ENCODE measurements at regions not wholly inside any gene's neighbourhood (a gene's known extent, or its start where the extent isn't known, plus 50 kb on each side); places are given as distances from the start of the nearest gene placed in this dataset.

GRCh38 chr11:130769782-130770535, 146.3 kb downstream of the SNX19 start:
- Histone ChIP-seq H3K4me1 (ENCODE audit: control insufficient read depth, insufficient read depth, low read length) (no peaks in the 10 kb centered on the region), H3K36me3 (ENCODE audit: control insufficient read depth, insufficient read depth, low read length) (no peaks in the 10 kb centered on the region), H3K27me3 (ENCODE audit: control insufficient read depth, insufficient read depth, low read length) (no peaks in the 10 kb centered on the region; the same call in 1 of the 2 replicates), H3K9ac (ENCODE audit: low read depth, low read length) (no peak overlapping the region), H3K4me3 (ENCODE audit: low read depth, low read length) (no peak overlapping the region), H3K27ac (ENCODE audit: low read depth, low read length) (no peak overlapping the region), H3K9me3 (ENCODE audit: control insufficient read depth, insufficient read depth, low read length) (no peaks in the 10 kb centered on the region)

- Histone ChIP-seq H3K36me3 (ENCODE audit: control insufficient read depth, insufficient read depth, low read length) (no peaks in the 10 kb centered on the region), H3K9me3 (ENCODE audit: control insufficient read depth, insufficient read depth, low read length) (no peaks in the 10 kb centered on the region), H3K27me3 (ENCODE audit: control insufficient read depth, insufficient read depth, low read length) (no peaks in the 10 kb centered on the region), H3K27ac (ENCODE audit: low read depth, low read length) (no peak overlapping the region), H3K9ac (ENCODE audit: low read depth, low read length) (no peak overlapping the region), H3K4me3 (ENCODE audit: low read depth, low read length) (no peak overlapping the region), H3K4me1 (ENCODE audit: control insufficient read depth, insufficient read depth, low read length) (no peaks in the 10 kb centered on the region)
Measured at GRCh38 chr11:130771708-130772107, 144.6 kb downstream of the SNX19 start.

GRCh38 chr11:130772266-130773227, 143.7 kb downstream of the SNX19 start:
- Histone ChIP-seq H3K4me1 (ENCODE audit: control insufficient read depth, insufficient read depth, low read length) (no peaks in the 10 kb centered on the region), H3K9me3 (ENCODE audit: control insufficient read depth, insufficient read depth, low read length) (no peaks in the 10 kb centered on the region), H3K4me3 (ENCODE audit: low read depth, low read length) (no peak overlapping the region), H3K27ac (ENCODE audit: low read depth, low read length) (no peak overlapping the region), H3K36me3 (ENCODE audit: control insufficient read depth, insufficient read depth, low read length) (no peaks in the 10 kb centered on the region), H3K27me3 (ENCODE audit: control insufficient read depth, insufficient read depth, low read length) (no peaks in the 10 kb centered on the region), H3K9ac (ENCODE audit: low read depth, low read length) (no peak overlapping the region)

GRCh38 chr11:130773244-130773820, 142.9 kb downstream of the SNX19 start:
- no peaks in the 10 kb centered on the region for H3K4me1 ChIP-seq (ENCODE audit: control insufficient read depth, insufficient read depth, low read length)
- no peaks in the 10 kb centered on the region for H3K27me3 ChIP-seq (ENCODE audit: control insufficient read depth, insufficient read depth, low read length)
- no peak overlapping the region for H3K27ac ChIP-seq (ENCODE audit: low read depth, low read length)
- H3K9ac ChIP-seq (ENCODE audit: low read depth, low read length) = no peak overlapping the region
- no peak overlapping the region for H3K4me3 ChIP-seq (ENCODE audit: low read depth, low read length)
- no peaks in the 10 kb centered on the region for H3K9me3 ChIP-seq (ENCODE audit: control insufficient read depth, insufficient read depth, low read length)
- H3K36me3 ChIP-seq (ENCODE audit: control insufficient read depth, insufficient read depth, low read length) = no peaks in the 10 kb centered on the region

- H3K9me3 ChIP-seq (ENCODE audit: control insufficient read depth, insufficient read depth, low read length) = no peaks in the 10 kb centered on the region
- no peaks in the 10 kb centered on the region for H3K27me3 ChIP-seq (ENCODE audit: control insufficient read depth, insufficient read depth, low read length)
- H3K4me3 ChIP-seq (ENCODE audit: low read depth, low read length) = no peak overlapping the region
- no peaks in the 10 kb centered on the region for H3K4me1 ChIP-seq (ENCODE audit: control insufficient read depth, insufficient read depth, low read length)
- no peak overlapping the region for H3K9ac ChIP-seq (ENCODE audit: low read depth, low read length)
- H3K27ac ChIP-seq (ENCODE audit: low read depth, low read length) = no peak overlapping the region
- no peaks in the 10 kb centered on the region for H3K36me3 ChIP-seq (ENCODE audit: control insufficient read depth, insufficient read depth, low read length)
Measured at GRCh38 chr11:130774703-130775102, 141.6 kb downstream of the SNX19 start.

GRCh38 chr11:130775306-130776060, 140.8 kb downstream of the SNX19 start:
- no peaks in the 10 kb centered on the region for H3K36me3 ChIP-seq (ENCODE audit: control insufficient read depth, insufficient read depth, low read length)
- no peak overlapping the region for H3K4me3 ChIP-seq (ENCODE audit: low read depth, low read length)
- H3K4me1 ChIP-seq (ENCODE audit: control insufficient read depth, insufficient read depth, low read length) = no peaks in the 10 kb centered on the region
- H3K9me3 ChIP-seq (ENCODE audit: control insufficient read depth, insufficient read depth, low read length) = no peaks in the 10 kb centered on the region
- H3K27me3 ChIP-seq (ENCODE audit: control insufficient read depth, insufficient read depth, low read length) = no peaks in the 10 kb centered on the region
- no peak overlapping the region for H3K27ac ChIP-seq (ENCODE audit: low read depth, low read length)
- H3K9ac ChIP-seq (ENCODE audit: low read depth, low read length) = no peak overlapping the region

- Histone ChIP-seq H3K4me1 (ENCODE audit: control insufficient read depth, insufficient read depth, low read length) (no peaks in the 10 kb centered on the region), H3K9me3 (ENCODE audit: control insufficient read depth, insufficient read depth, low read length) (no peaks in the 10 kb centered on the region), H3K27me3 (ENCODE audit: control insufficient read depth, insufficient read depth, low read length) (no peaks in the 10 kb centered on the region), H3K27ac (ENCODE audit: low read depth, low read length) (no peak overlapping the region), H3K4me3 (ENCODE audit: low read depth, low read length) (no peak overlapping the region), H3K9ac (ENCODE audit: low read depth, low read length) (no peak overlapping the region), H3K36me3 (ENCODE audit: control insufficient read depth, insufficient read depth, low read length) (no peaks in the 10 kb centered on the region)
Measured at GRCh38 chr11:130776061-130776419, 140.2 kb downstream of the SNX19 start.

- Histone ChIP-seq H3K9ac (ENCODE audit: low read depth, low read length) (no peak overlapping the region), H3K36me3 (ENCODE audit: control insufficient read depth, insufficient read depth, low read length) (no peaks in the 10 kb centered on the region), H3K4me1 (ENCODE audit: control insufficient read depth, insufficient read depth, low read length) (peaks cover 11% of the 10 kb centered on the region; the same call in 1 of the 2 replicates), H3K4me3 (ENCODE audit: low read depth, low read length) (no peak overlapping the region), H3K27ac (ENCODE audit: low read depth, low read length) (no peak overlapping the region), H3K9me3 (ENCODE audit: control insufficient read depth, insufficient read depth, low read length) (no peaks in the 10 kb centered on the region), H3K27me3 (ENCODE audit: control insufficient read depth, insufficient read depth, low read length) (no peaks in the 10 kb centered on the region)
Measured at GRCh38 chr11:130778026-130778425, 138.3 kb downstream of the SNX19 start.

GRCh38 chr11:130778705-130779104, 137.6 kb downstream of the SNX19 start:
- no peaks in the 10 kb centered on the region for H3K36me3 ChIP-seq (ENCODE audit: control insufficient read depth, insufficient read depth, low read length)
- H3K27ac ChIP-seq (ENCODE audit: low read depth, low read length) = no peak overlapping the region
- H3K4me3 ChIP-seq (ENCODE audit: low read depth, low read length) = no peak overlapping the region
- H3K4me1 ChIP-seq (ENCODE audit: control insufficient read depth, insufficient read depth, low read length) = peaks cover 14% of the 10 kb centered on the region; the same call in 1 of the 2 replicates
- no peaks in the 10 kb centered on the region for H3K27me3 ChIP-seq (ENCODE audit: control insufficient read depth, insufficient read depth, low read length)
- H3K9ac ChIP-seq (ENCODE audit: low read depth, low read length) = no peak overlapping the region
- H3K9me3 ChIP-seq (ENCODE audit: control insufficient read depth, insufficient read depth, low read length) = no peaks in the 10 kb centered on the region

- Histone ChIP-seq H3K9me3 (ENCODE audit: control insufficient read depth, insufficient read depth, low read length) (no peaks in the 10 kb centered on the region), H3K9ac (ENCODE audit: low read depth, low read length) (no peak overlapping the region), H3K27ac (ENCODE audit: low read depth, low read length) (no peak overlapping the region), H3K4me1 (ENCODE audit: control insufficient read depth, insufficient read depth, low read length) (peaks cover 14% of the 10 kb centered on the region; the same call in 1 of the 2 replicates), H3K36me3 (ENCODE audit: control insufficient read depth, insufficient read depth, low read length) (no peaks in the 10 kb centered on the region), H3K27me3 (ENCODE audit: control insufficient read depth, insufficient read depth, low read length) (no peaks in the 10 kb centered on the region), H3K4me3 (ENCODE audit: low read depth, low read length) (no peak overlapping the region)
Measured at GRCh38 chr11:130779267-130779666, 137.0 kb downstream of the SNX19 start.

Measured in HUES48 (cell line).